GM12875 (cell line): ENCODE measurements at regions not wholly inside any gene's neighbourhood (a gene's known extent, or its start where the extent isn't known, plus 50 kb on each side); places are given as distances from the start of the nearest gene placed in this dataset.

Source experiments
- H3K4me3 ChIP-seq: one replicate; pipeline ENCODE4 v1.5.1; 2011; ENCODE audit warnings: low read depth, low read length, control low read depth
- TF ChIP-seq, protein P1 (sequence below): IDR thresholded peaks from 2 replicates; pipeline ENCODE4 v1.5.1; 2011; ENCODE audit warnings: low read depth, mild to moderate bottlenecking, control low read depth, inconsistent platforms, low read length, moderate library complexity, borderline replicate concordance; ENCODE audit not compliant: insufficient read depth

DNA sequence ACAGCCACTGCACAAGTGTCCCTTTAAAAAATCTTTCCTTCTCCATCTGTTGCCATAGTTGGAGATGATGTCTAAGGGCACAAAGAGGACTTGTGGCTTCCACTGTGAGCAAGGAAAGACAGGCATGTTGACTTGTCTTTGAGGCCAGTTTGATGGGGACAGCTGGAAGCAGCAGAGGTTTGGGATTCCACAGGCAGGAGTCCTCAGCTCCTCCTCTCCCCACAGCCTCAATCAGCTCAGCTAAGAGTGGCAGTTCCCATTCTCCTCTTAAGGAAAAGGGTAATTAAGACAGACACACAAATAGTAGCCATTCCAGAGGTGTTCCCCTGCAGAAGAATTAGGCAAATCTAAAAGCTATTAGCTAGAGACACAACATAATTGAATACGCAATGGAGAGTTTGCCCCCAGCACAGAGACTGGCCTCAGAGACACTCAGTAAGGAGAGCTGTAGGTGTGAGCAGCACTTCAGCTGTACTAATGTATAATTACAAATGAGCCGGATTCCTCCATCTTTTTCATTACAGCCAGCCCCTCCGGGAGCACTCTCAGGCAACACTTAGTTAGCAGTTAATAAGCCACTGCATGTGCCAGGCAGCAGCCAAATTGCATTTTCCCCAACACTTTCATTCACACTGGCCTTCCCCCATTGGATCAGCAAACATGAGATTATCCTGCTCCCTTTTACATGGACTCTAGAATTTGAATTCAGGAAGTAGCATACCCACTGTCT, 434.0 kb downstream of the FOXO1 start:
- TF ChIP-seq, protein P1, sequence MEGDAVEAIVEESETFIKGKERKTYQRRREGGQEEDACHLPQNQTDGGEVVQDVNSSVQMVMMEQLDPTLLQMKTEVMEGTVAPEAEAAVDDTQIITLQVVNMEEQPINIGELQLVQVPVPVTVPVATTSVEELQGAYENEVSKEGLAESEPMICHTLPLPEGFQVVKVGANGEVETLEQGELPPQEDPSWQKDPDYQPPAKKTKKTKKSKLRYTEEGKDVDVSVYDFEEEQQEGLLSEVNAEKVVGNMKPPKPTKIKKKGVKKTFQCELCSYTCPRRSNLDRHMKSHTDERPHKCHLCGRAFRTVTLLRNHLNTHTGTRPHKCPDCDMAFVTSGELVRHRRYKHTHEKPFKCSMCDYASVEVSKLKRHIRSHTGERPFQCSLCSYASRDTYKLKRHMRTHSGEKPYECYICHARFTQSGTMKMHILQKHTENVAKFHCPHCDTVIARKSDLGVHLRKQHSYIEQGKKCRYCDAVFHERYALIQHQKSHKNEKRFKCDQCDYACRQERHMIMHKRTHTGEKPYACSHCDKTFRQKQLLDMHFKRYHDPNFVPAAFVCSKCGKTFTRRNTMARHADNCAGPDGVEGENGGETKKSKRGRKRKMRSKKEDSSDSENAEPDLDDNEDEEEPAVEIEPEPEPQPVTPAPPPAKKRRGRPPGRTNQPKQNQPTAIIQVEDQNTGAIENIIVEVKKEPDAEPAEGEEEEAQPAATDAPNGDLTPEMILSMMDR, result no peak

GRCh38 chr13:40233731-40234195, 432.7 kb downstream of the FOXO1 start:
- TF ChIP-seq, protein P1, result no peak
- no peak overlapping the region for H3K4me3 ChIP-seq

More for the DNA sequence above, 434.0 kb downstream of the FOXO1 start:
- no peak overlapping the region for H3K4me3 ChIP-seq

DNA sequence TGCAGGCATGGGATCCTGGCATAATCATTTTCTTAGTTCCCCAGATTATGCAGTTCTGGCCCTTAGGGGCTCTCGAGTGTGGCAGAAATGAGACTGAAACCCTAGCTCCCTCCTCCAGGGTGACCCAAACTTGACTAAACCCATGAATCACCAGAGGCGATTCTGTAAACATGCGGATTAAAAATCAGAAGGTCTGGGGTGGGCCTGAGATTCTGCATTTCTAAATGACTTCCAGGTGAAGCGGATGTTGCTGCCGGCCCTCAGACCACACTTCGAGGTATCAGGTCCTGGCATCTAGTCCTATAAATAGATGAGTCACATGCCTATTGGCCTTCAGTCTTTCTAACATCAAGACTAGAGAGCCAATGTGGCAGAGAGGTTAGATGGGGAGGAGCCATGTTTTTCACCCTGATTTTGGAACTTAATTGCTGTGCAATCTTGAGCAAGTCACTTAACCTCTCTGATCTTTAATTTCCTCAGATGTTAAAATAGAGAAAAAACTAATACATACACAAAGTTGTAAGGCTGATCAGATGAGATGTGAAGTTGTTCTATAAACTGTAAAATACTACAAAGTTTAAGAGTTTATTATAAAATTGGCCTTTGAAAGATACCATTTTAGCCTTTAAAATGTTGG, 431.2 kb downstream of the FOXO1 start:
- H3K4me3 ChIP-seq, result no peak overlapping the region
- TF ChIP-seq, protein P1, result no peak

DNA sequence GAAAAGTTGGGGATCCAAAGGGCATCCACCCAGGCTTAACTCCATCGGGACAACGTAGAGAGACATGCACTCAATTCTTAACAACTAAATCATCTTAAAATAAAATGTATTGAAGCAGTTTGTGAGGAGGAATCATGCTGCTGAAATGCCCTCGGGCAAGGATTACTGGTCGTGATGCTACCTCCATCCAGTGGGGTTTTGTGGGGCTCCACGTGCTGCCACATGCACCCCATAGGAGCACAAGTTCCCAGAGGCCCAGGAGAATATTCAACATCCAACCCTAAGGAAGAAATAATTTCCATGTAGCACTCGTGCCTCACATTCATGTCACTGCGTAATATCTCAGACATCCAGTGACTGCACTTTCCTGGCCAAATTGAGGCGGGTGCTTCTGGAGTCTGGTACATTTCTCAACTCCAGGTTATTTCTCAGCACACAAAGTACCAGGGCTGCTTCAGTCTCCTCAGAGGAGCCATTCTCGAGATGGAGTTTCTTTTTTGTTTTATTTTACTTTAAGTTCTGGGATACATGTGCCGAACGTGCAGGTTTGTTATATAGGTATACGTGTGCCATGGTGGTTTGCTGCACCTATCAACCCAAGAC, 429.8 kb downstream of the FOXO1 start:
- TF ChIP-seq, protein P1, result no peak
- no peak overlapping the region for H3K4me3 ChIP-seq

DNA sequence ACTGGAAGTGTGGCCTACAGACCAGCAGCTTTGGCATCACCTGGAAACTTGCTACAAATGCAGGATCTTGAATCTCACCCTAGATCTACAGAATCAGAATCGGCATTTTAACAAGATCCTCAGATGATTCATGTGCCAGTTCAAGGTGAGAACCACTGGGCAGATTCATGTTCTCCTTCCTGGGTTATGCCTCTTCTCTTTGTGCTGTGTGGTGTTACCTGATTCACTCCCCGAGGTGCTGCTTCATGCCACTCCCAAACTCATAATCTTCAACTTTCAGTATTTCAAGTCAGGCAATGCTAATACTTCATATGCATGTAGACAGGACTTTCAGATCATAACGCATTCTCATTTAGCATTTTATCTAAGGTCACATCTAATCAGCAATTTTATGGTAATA, 427.7 kb downstream of the FOXO1 start:
- TF ChIP-seq, protein P1, result no peak
- H3K4me3 ChIP-seq, result no peak overlapping the region

DNA sequence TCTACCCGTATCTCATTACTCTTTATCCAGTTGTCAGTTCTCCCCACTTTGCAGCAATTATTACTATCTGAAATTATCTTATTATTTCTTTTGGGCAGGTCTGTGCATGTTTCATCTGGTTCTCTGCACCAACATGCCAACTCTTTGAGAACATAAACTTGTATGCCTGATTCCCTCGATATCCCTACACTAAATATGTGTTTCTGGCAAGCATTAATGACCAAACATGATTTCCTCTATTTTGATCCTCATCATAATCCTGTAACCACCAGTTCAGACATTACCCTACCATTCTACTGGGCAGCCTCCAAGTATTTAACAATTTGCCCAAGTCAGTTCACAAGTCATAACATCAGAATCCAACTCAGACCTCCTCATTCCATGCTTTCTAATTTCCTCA, 426.1 kb downstream of the FOXO1 start:
- no peak overlapping the region for H3K4me3 ChIP-seq
- TF ChIP-seq, protein P1, result no peak
